DOHH2 (cell line): ENCODE measurements at regions not wholly inside any gene's neighbourhood (a gene's known extent, or its start where the extent isn't known, plus 50 kb on each side); places are given as distances from the start of the nearest gene placed in this dataset.

ENCODE experiments used
- H3F3A ChIP-seq: fragments of 200-600 bp; sonication (generic), shearing (Covaris generic); 2 replicates; pipeline ENCODE4 v1.6.0; 2016; ENCODE audit warnings: antibody characterized with exemption, mild to moderate bottlenecking; ENCODE audit not compliant: control insufficient read depth, insufficient read depth
- H3K27ac ChIP-seq: fragments of 200-600 bp; sonication (generic); 2 replicates; pipeline ENCODE4 v1.5.1; 2014; ENCODE audit warnings: low read depth, mild to moderate bottlenecking, low read length, moderate library complexity
- H3K27me3 ChIP-seq: fragments of 200-600 bp; sonication (generic); 2 replicates; pipeline ENCODE4 v1.6.1; 2014; ENCODE audit warnings: mild to moderate bottlenecking, low read length, mixed read lengths; ENCODE audit not compliant: control insufficient read depth
- H3K36me3 ChIP-seq: fragments of 200-600 bp; sonication (generic); 2 replicates; pipeline ENCODE4 v1.6.1; 2014; ENCODE audit warnings: mild to moderate bottlenecking, low read length, moderate library complexity, mixed read lengths; ENCODE audit not compliant: control insufficient read depth
- H3K4me1 ChIP-seq: fragments of 200-600 bp; sonication (generic); 2 replicates; pipeline ENCODE4 v1.6.1; 2014; ENCODE audit warnings: mild to moderate bottlenecking, low read length, mixed read lengths; ENCODE audit not compliant: control insufficient read depth
- H3K4me2 ChIP-seq: fragments of 200-600 bp; sonication (generic); 2 replicates; pipeline ENCODE4 v1.6.0; 2014; ENCODE audit warnings: mild to moderate bottlenecking, low read length, moderate library complexity
- H3K4me3 ChIP-seq: fragments of 200-600 bp; sonication (generic); 2 replicates; pipeline ENCODE4 v1.5.1; 2014; ENCODE audit warnings: mild to moderate bottlenecking, low read length, mixed read lengths
- H3K79me2 ChIP-seq: fragments of 200-600 bp; sonication (generic); 2 replicates; pipeline ENCODE4 v1.6.1; 2014; ENCODE audit warnings: mild to moderate bottlenecking, low read length, mixed read lengths; ENCODE audit not compliant: control insufficient read depth
- H3K9me2 ChIP-seq: fragments of 200-600 bp; sonication (generic); replicated peaks from 2 replicates; pipeline ENCODE4 v1.6.1; 2014; ENCODE audit warnings: mild to moderate bottlenecking, low read length, mixed read lengths; ENCODE audit not compliant: control insufficient read depth
- H3K9me3 ChIP-seq: fragments of 200-600 bp; sonication (generic); 2 replicates; pipeline ENCODE4 v1.6.1; 2014; ENCODE audit warnings: antibody characterized with exemption, low read length, mixed read lengths; ENCODE audit not compliant: control insufficient read depth, insufficient read depth
- H4K20me1 ChIP-seq: fragments of 200-600 bp; sonication (generic); 2 replicates; pipeline ENCODE4 v1.6.0; 2014; ENCODE audit warnings: low read depth, mild to moderate bottlenecking, antibody characterized with exemption, low read length, moderate library complexity; ENCODE audit not compliant: control insufficient read depth, insufficient read depth
- EZH2phosphoT487 ChIP-seq: fragments of 200-600 bp; sonication (generic); IDR thresholded peaks from 2 replicates; pipeline ENCODE4 v1.6.1; 2017; ENCODE audit warnings: borderline replicate concordance, mild to moderate bottlenecking, antibody characterized with exemption, low read length, moderate library complexity, mixed read lengths
- TF ChIP-seq, protein P1 (sequence below): fragments of 200-600 bp; sonication (generic); IDR thresholded peaks from one replicate; pipeline ENCODE4 v1.5.1; 2014; ENCODE audit warnings: antibody characterized with exemption, mild to moderate bottlenecking, low read depth, low read length; ENCODE audit not compliant: poor library complexity, severe bottlenecking

DNA sequence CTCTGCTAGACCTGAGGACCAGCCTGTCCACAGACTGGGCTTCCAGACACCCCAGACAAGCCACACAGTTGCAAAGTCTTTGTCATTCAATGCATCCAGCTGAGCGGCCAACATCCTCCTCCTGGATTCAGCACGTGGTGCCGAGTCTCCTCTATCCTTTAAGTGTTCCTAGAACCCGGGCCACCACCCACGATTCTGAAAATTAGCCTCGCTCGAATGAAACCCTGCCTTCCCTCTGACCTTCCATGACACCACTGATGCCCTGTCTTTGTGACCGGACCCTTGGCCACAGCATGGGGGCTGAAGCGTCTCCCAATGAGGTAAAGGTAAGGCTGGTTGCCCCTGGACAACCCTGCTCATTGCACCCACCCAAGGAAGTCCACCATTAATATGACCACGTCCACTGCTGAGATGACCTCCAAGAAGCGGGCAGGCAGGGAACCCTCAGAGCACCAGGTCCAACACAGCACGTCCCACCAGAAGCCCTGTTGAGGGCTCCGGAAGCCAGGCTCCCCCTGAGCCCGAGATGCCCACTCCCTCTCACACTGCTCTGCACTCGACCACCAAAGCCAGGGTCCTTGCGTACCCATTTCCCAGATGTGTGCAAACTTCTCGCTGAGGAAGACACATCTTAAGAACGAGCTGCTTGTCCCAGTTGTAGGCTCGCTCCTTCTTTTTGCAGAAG lies 279.0 kb downstream of the CTTN start:
- Histone ChIP-seq H3K36me3 (no peaks in the 10 kb centered on the region), H3K9me3 (no peaks in the 10 kb centered on the region), H3K4me3 (no peak overlapping the region), H4K20me1 (no peaks in the 10 kb centered on the region; the same call in 1 of the 2 replicates), H3K4me2 (no peak overlapping the region), H3K9me2 (no peaks in the 10 kb centered on the region), H3K27ac (no peak overlapping the region), H3K4me1 (no peaks in the 10 kb centered on the region), H3K27me3 (no peaks in the 10 kb centered on the region), H3K79me2 (no peaks in the 10 kb centered on the region), H3F3A (no peaks in the 10 kb centered on the region)
- TF ChIP-seq EZH2phosphoT487 = no peak
- TF ChIP-seq, protein P1, sequence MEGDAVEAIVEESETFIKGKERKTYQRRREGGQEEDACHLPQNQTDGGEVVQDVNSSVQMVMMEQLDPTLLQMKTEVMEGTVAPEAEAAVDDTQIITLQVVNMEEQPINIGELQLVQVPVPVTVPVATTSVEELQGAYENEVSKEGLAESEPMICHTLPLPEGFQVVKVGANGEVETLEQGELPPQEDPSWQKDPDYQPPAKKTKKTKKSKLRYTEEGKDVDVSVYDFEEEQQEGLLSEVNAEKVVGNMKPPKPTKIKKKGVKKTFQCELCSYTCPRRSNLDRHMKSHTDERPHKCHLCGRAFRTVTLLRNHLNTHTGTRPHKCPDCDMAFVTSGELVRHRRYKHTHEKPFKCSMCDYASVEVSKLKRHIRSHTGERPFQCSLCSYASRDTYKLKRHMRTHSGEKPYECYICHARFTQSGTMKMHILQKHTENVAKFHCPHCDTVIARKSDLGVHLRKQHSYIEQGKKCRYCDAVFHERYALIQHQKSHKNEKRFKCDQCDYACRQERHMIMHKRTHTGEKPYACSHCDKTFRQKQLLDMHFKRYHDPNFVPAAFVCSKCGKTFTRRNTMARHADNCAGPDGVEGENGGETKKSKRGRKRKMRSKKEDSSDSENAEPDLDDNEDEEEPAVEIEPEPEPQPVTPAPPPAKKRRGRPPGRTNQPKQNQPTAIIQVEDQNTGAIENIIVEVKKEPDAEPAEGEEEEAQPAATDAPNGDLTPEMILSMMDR = no peak

DNA sequence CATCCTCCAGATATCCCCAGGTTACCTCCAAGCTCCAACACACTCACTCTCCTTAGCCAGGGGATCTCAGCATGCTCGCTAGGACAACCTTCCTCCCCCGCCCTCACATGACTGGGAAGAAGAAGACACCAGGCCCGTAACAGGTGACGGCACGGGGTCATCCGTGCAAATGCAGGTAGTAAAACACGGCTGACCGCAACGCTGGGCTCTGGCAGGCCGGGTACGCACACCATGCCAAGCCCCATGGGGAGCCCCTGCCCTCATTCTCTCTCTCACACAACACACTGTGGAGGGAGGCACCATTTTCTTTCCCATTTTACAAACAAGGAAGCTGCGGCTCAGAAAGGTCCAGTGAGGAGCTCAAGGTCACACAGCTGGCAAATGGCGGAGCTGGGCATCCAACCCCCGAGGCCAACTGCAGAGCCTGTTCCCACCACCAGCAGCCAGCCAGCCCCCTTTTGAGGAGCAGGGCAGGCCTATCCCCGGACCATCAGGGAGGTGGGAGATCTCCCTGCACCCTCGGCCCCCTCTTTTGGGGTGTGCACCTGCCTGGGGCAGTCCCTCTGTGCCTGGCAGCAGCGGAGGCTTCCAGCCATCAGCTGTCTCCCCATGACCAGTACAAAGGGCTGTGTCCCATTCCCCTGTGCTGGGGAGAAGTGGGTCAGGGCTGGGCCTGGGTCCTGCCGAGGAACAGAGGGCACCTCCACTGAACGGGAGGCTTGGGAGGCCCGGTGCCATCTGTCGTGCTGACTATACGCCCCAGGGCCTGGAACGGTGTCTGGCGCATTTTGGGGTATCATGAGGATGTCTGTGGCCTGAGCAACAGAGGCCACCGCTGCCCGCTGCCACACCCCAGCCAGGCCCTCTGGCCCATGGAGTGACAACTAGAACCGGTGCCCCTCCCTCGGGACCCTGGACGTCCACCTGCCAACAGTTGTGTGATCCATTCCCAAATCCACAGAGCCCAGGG lies 280.9 kb downstream of the CTTN start:
- no peak for TF ChIP-seq EZH2phosphoT487
- TF ChIP-seq, protein P1 = no peak

DNA sequence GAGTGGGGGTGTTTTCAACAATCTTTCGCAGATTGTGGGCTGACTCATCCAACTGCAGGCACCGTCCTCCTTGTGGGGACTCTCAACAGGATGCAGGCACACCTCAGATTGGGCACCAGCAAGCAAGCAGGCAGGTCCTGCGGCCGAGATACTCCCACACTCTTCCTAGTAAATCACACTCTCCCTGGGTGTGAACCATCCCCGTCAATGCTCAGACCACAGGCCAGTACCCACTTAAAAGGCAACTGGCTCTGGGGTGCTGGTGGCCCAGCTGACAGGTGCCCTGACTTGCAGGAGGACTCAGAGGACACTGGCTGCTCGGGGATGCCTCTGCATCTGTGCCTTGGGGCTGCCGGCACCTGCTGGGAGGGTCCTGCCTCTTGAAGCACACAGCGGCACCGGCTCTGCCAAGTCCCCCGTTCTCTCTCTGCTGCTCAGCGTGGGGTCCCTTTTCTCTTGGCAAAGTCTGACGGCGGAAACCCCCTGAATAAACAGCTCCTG lies 282.5 kb downstream of the CTTN start:
- TF ChIP-seq, protein P1 = no peak
- no peak for TF ChIP-seq EZH2phosphoT487
- no peaks in the 10 kb centered on the region for H3F3A ChIP-seq
- H3K9me2 ChIP-seq = no peaks in the 10 kb centered on the region
- H3K9me3 ChIP-seq = no peaks in the 10 kb centered on the region
- no peaks in the 10 kb centered on the region for H3K4me1 ChIP-seq
- no peaks in the 10 kb centered on the region for H3K27me3 ChIP-seq
- no peaks in the 10 kb centered on the region for H4K20me1 ChIP-seq
- H3K4me2 ChIP-seq = no peak overlapping the region
- no peaks in the 10 kb centered on the region for H3K79me2 ChIP-seq
- no peak overlapping the region for H3K4me3 ChIP-seq
- no peak overlapping the region for H3K27ac ChIP-seq
- no peaks in the 10 kb centered on the region for H3K36me3 ChIP-seq

More for the DNA sequence above, 280.9 kb downstream of the CTTN start:
- H3K9me2 ChIP-seq = no peaks in the 10 kb centered on the region
- no peaks in the 10 kb centered on the region for H3K9me3 ChIP-seq
- H3K4me1 ChIP-seq = no peaks in the 10 kb centered on the region
- H3K27me3 ChIP-seq = no peaks in the 10 kb centered on the region
- no peak overlapping the region for H3K4me2 ChIP-seq
- no peaks in the 10 kb centered on the region for H3F3A ChIP-seq
- H3K27ac ChIP-seq = no peak overlapping the region
- no peak overlapping the region for H3K4me3 ChIP-seq
- H4K20me1 ChIP-seq = no peaks in the 10 kb centered on the region; the same call in 1 of the 2 replicates
- no peaks in the 10 kb centered on the region for H3K79me2 ChIP-seq
- no peaks in the 10 kb centered on the region for H3K36me3 ChIP-seq
